ENCODE measurements at regions not wholly inside any gene's neighbourhood (a gene's known extent, or its start where the extent isn't known, plus 50 kb on each side); places are given as distances from the start of the nearest gene placed in this dataset.
A peak's percentile ranks its signal among the peaks of the same experiment; 100 is the strongest.

DNA sequence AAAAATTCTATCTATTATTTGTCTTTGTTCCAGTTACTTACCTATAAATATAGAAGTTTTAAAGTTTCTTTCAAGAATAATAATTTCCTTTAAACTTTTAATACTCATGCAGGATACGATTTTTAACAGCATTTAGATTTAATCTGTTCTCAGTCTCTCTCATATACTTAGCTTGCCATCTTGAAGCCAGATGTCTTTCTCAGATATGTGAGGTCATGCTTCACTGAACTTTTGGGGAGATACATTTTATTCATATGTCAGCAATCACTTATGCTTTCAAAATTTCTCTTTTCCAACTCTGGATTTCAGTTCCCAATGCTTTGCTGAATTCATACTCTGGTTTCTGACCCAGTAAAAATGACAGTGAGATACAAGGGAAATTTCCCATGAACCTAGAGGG is 66.5 kb upstream of the CCDC178 start:
- 0% methylated on average over 1 of the region's 1 CpG for WGBS (ENCODE audit: insufficient coverage, insufficient replicate concordance, low lambda C conversion rate, missing lambda C conversion rate)
- intact Hi-C loops (cut with micrococcal nuclease; ENCODE audit: unreplicated experiment) (no loop called here), in situ Hi-C loops (cut with MboI) (no loop called here)
- no peak for FAIRE-seq
- DNase-seq (ENCODE audit: low read depth, low spot score): no peak
- Histone ChIP-seq H3K4me3 (no peak overlapping the region), H3K9ac (ENCODE audit: control insufficient read depth, insufficient read depth, low read length) (no peak overlapping the region), H2AFZ (ENCODE audit: control insufficient read depth, low read depth, low read length) (no peak overlapping the region), H3K79me2 (ENCODE audit: control insufficient read depth, insufficient read depth, low read length) (no peaks in the 10 kb centered on the region), H3K36me3 (ENCODE audit: control insufficient read depth in 2 of 2, insufficient read depth in 2 of 2, low read length in 1 of 2) (no peaks in the 10 kb centered on the region), H3K27me3 (replicated peaks in 1 of 2; ENCODE audit: control insufficient read depth in 2 of 2, insufficient read depth in 2 of 2, low read length in 1 of 2) (no peaks in the 10 kb centered on the region), H4K20me1 (ENCODE audit: control insufficient read depth, insufficient read depth) (no peaks in the 10 kb centered on the region), H3K9me3 (replicated peaks; ENCODE audit: control insufficient read depth, insufficient read depth, low read length) (no peaks in the 10 kb centered on the region), H3K4me2 (ENCODE audit: control insufficient read depth, insufficient read depth) (no peak overlapping the region), H3K27ac (ENCODE audit: control insufficient read depth, insufficient read depth) (no peak overlapping the region), H3K4me1 (ENCODE audit: control insufficient read depth, insufficient read depth, low read length) (no peaks in the 10 kb centered on the region)
- BruUV-seq (replicated peaks): no TSS peak
- no peak for ATAC-seq
- no peak for TF ChIP-seq POLR2AphosphoS5 (IDR thresholded peaks at IDR 0.05; ENCODE audit: low read length)
- TF ChIP-seq PAX5 (IDR thresholded peaks at IDR 0.05; ENCODE audit: borderline replicate concordance, low read depth, low read length): 0 out of 2 replicates have a peak, but pooled peaks have one; percentile 13
- no peak for TF ChIP-seq ZSCAN29 (IDR thresholded peaks at IDR 0.05)
- ChIA-PET POLR2A (no interaction called here), SMC1A (ENCODE audit: uncharacterized antibody, unreplicated experiment) (interaction anchor here (1.2 kb wide), 1 partner anchor 36 kb away, joined by 3 read pairs; no protein-coding TSS in a partner anchor), CTCF (interaction anchor here (1.6 kb wide), 1 partner anchor 11 kb away, joined by 4 read pairs; no protein-coding TSS in a partner anchor), RAD21 (ENCODE audit: unreplicated experiment) (no interaction called here)

- CTCF ChIA-PET: interaction anchor here (1.2 to 1.6 kb wide), 2 partner anchors 10 to 18 kb away, joined by 3 to 4 read pairs; no protein-coding TSS in a partner anchor
- Histone ChIP-seq H3K4me3 (no peak overlapping the region), H3K79me2 (ENCODE audit: control insufficient read depth, insufficient read depth, low read length) (no peaks in the 10 kb centered on the region), H2AFZ (ENCODE audit: control insufficient read depth, low read depth, low read length) (no peak overlapping the region), H3K9me3 (replicated peaks; ENCODE audit: control insufficient read depth, insufficient read depth, low read length) (no peaks in the 10 kb centered on the region), H3K9ac (ENCODE audit: control insufficient read depth, insufficient read depth, low read length) (no peak overlapping the region), H3K36me3 (ENCODE audit: control insufficient read depth in 2 of 2, insufficient read depth in 2 of 2, low read length in 1 of 2) (no peaks in the 10 kb centered on the region), H3K27me3 (replicated peaks in 1 of 2; ENCODE audit: control insufficient read depth in 2 of 2, insufficient read depth in 2 of 2, low read length in 1 of 2) (no peaks in the 10 kb centered on the region), H3K4me1 (ENCODE audit: control insufficient read depth, insufficient read depth, low read length) (no peaks in the 10 kb centered on the region), H4K20me1 (ENCODE audit: control insufficient read depth, insufficient read depth) (no peaks in the 10 kb centered on the region), H3K4me2 (ENCODE audit: control insufficient read depth, insufficient read depth) (no peak overlapping the region), H3K27ac (ENCODE audit: control insufficient read depth, insufficient read depth) (no peak overlapping the region)
- intact Hi-C loops (cut with micrococcal nuclease; ENCODE audit: unreplicated experiment): no loop called here
- DNase-seq (ENCODE audit: low read depth, low spot score) (no peak), FAIRE-seq (no peak), ATAC-seq (no peak)
- POLR2A ChIA-PET: no interaction called here
- no TSS peak for BruUV-seq (replicated peaks)
- RAD21 ChIA-PET (ENCODE audit: unreplicated experiment): no interaction called here
- in situ Hi-C loops (cut with MboI): no loop called here
- SMC1A ChIA-PET (ENCODE audit: uncharacterized antibody, unreplicated experiment): interaction anchor here (1.2 kb wide), 1 partner anchor 35 kb away, joined by 3 read pairs; no protein-coding TSS in a partner anchor
- TF ChIP-seq, protein P1, sequence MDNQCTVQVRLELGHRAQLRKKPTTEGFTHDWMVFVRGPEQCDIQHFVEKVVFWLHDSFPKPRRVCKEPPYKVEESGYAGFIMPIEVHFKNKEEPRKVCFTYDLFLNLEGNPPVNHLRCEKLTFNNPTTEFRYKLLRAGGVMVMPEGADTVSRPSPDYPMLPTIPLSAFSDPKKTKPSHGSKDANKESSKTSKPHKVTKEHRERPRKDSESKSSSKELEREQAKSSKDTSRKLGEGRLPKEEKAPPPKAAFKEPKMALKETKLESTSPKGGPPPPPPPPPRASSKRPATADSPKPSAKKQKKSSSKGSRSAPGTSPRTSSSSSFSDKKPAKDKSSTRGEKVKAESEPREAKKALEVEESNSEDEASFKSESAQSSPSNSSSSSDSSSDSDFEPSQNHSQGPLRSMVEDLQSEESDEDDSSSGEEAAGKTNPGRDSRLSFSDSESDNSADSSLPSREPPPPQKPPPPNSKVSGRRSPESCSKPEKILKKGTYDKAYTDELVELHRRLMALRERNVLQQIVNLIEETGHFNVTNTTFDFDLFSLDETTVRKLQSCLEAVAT (IDR thresholded peaks at IDR 0.05): no peak
- no peak for TF ChIP-seq NRF1 (conservative IDR thresholded peaks at IDR 0.05; ENCODE audit: low read depth, low read length)
- TF ChIP-seq, protein P2, sequence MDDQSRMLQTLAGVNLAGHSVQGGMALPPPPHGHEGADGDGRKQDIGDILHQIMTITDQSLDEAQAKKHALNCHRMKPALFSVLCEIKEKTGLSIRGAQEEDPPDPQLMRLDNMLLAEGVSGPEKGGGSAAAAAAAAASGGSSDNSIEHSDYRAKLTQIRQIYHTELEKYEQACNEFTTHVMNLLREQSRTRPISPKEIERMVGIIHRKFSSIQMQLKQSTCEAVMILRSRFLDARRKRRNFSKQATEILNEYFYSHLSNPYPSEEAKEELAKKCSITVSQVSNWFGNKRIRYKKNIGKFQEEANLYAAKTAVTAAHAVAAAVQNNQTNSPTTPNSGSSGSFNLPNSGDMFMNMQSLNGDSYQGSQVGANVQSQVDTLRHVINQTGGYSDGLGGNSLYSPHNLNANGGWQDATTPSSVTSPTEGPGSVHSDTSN (IDR thresholded peaks at IDR 0.05; ENCODE audit: insufficient replicate concordance, low read depth, low read length): no peak
- TF ChIP-seq, protein P3, sequence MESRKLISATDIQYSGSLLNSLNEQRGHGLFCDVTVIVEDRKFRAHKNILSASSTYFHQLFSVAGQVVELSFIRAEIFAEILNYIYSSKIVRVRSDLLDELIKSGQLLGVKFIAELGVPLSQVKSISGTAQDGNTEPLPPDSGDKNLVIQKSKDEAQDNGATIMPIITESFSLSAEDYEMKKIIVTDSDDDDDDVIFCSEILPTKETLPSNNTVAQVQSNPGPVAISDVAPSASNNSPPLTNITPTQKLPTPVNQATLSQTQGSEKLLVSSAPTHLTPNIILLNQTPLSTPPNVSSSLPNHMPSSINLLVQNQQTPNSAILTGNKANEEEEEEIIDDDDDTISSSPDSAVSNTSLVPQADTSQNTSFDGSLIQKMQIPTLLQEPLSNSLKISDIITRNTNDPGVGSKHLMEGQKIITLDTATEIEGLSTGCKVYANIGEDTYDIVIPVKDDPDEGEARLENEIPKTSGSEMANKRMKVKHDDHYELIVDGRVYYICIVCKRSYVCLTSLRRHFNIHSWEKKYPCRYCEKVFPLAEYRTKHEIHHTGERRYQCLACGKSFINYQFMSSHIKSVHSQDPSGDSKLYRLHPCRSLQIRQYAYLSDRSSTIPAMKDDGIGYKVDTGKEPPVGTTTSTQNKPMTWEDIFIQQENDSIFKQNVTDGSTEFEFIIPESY (IDR thresholded peaks at IDR 0.05): no peak
- TF ChIP-seq EP300 (IDR thresholded peaks at IDR 0.05; ENCODE audit: borderline replicate concordance in 1 of 2, control insufficient read depth in 1 of 2, low read depth in 2 of 2, low read length in 2 of 2): no peak
- TF ChIP-seq NFIC (IDR thresholded peaks at IDR 0.05; ENCODE audit: low read depth, low read length): no peak
- no peak for TF ChIP-seq E4F1 (IDR thresholded peaks at IDR 0.05; ENCODE audit: borderline replicate concordance, partially characterized antibody)
- no peak for TF ChIP-seq TCF7 (IDR thresholded peaks at IDR 0.05; ENCODE audit: borderline replicate concordance)
Observed at GRCh38 chr18:33505798-33506197, 65.3 kb upstream of the CCDC178 start.
